GM12878 (cell line): ENCODE measurements at regions not wholly inside any gene's neighbourhood (a gene's known extent, or its start where the extent isn't known, plus 50 kb on each side); places are given as distances from the start of the nearest gene placed in this dataset.

ENCODE experiments used
- NFYB ChIP-seq: IDR thresholded peaks from 2 replicates; pipeline ENCODE4 v1.6.1; 2011; ENCODE audit warnings: low read depth, mild to moderate bottlenecking, low read length, improper control_type of control experiment, moderate library complexity; ENCODE audit not compliant: insufficient read depth
- RCOR1 ChIP-seq: conservative IDR thresholded peaks from 2 replicates; pipeline ENCODE4 v1.6.1; 2012; ENCODE audit warnings: low read depth, low read length, improper control_type of control experiment
- ZNF384 ChIP-seq: IDR thresholded peaks from 2 replicates; pipeline ENCODE4 v1.6.1; 2012; ENCODE audit warnings: low read depth, mild to moderate bottlenecking, low read length, improper control_type of control experiment, borderline replicate concordance
- TF ChIP-seq, protein P1 (sequence below): IDR thresholded peaks from 2 replicates; pipeline ENCODE4 v1.6.1; 2012; ENCODE audit warnings: mild to moderate bottlenecking, low read depth, low read length

DNA sequence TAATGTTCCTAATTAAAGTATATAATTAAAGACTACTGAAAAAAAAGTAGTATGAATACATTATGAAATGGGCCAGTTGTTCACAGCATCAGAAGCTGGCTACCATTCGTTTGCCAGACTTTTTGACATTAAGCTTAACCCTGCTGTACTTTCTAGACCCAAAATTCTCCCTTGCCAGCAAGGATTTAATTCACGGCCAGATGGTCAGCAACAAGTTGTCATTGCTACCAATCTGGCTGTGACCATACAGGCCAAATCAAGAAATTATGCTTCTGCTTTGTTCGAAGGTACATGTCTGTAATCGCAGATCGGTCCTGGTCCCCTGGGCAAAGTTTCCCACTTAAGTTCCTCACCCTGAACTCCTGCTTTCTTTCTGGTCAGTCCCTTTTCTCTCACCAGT, 217.7 kb upstream of the ATXN7L3B start:
- TF ChIP-seq ZNF384: no peak
- no peak for TF ChIP-seq NFYB
- no peak for TF ChIP-seq RCOR1
- TF ChIP-seq, protein P1, sequence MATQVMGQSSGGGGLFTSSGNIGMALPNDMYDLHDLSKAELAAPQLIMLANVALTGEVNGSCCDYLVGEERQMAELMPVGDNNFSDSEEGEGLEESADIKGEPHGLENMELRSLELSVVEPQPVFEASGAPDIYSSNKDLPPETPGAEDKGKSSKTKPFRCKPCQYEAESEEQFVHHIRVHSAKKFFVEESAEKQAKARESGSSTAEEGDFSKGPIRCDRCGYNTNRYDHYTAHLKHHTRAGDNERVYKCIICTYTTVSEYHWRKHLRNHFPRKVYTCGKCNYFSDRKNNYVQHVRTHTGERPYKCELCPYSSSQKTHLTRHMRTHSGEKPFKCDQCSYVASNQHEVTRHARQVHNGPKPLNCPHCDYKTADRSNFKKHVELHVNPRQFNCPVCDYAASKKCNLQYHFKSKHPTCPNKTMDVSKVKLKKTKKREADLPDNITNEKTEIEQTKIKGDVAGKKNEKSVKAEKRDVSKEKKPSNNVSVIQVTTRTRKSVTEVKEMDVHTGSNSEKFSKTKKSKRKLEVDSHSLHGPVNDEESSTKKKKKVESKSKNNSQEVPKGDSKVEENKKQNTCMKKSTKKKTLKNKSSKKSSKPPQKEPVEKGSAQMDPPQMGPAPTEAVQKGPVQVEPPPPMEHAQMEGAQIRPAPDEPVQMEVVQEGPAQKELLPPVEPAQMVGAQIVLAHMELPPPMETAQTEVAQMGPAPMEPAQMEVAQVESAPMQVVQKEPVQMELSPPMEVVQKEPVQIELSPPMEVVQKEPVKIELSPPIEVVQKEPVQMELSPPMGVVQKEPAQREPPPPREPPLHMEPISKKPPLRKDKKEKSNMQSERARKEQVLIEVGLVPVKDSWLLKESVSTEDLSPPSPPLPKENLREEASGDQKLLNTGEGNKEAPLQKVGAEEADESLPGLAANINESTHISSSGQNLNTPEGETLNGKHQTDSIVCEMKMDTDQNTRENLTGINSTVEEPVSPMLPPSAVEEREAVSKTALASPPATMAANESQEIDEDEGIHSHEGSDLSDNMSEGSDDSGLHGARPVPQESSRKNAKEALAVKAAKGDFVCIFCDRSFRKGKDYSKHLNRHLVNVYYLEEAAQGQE: no peak
